HepG2 (cell line): ENCODE measurements at regions not wholly inside any gene's neighbourhood (a gene's known extent, or its start where the extent isn't known, plus 50 kb on each side); places are given as distances from the start of the nearest gene placed in this dataset.

Experiments used
- KDM4B ChIP-seq: sonication (generic); formaldehyde crosslinking; IDR thresholded peaks from 2 replicates; pipeline ENCODE4 v1.4.0; 2020; ENCODE audit warnings: missing genetic modification reagents
- MED13 ChIP-seq: sonication (generic); formaldehyde crosslinking; IDR thresholded peaks from 2 replicates; pipeline ENCODE4 v1.5.0; 2020; ENCODE audit warnings: missing genetic modification reagents
- ZNF274 ChIP-seq: sonication (generic); formaldehyde crosslinking; IDR thresholded peaks from 2 replicates; pipeline ENCODE4 v1.5.1; 2020; ENCODE audit warnings: mild to moderate bottlenecking, missing genetic modification reagents

DNA sequence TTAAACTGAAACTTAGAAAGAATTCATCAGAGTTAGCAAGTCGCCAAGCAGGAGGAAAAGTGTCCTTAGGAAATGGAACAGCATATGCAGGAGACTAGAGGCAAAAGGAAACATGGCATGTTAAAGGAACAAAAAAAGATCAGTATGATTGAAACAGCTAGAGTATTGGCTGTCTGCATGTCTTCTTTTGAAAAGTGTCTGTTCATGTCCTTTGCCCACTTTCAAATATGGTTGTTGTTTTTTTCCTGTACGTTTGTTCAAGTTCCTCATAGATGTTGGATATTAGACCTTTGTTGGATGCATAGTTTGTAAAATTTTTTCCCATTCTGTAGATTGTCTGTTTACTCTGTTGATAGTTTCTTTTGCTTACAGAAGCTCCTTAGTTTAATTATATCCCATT lies 161.6 kb downstream of the NR4A2 start:
- no peak for TF ChIP-seq ZNF274 (CRISPR knock-in tag)
- TF ChIP-seq KDM4B, result no peak
- TF ChIP-seq MED13, result no peak
